Peyer's patch (tissue), 4 donors: ENCODE measurements at regions not wholly inside any gene's neighbourhood (a gene's known extent, or its start where the extent isn't known, plus 50 kb on each side); places are given as distances from the start of the nearest gene placed in this dataset.

Experiments used
- POLR2A ChIP-seq, 2 donors: fragments of 450-650 bp; IDR thresholded peaks; one replicate each; pipeline ENCODE4 v1.5.1; 2017; ENCODE audit warnings: antibody characterized with exemption in 2 of 2, mild to moderate bottlenecking in 2 of 2, moderate library complexity in 2 of 2
- TF ChIP-seq, protein P1 (sequence below), 6 experiments: fragments of 450-650 bp in 4 of 6; fragments of 200-600 bp in 2 of 6; sonication (generic) in 1 of 6; IDR thresholded peaks; one replicate each; pipeline ENCODE4 v1.5.1; 2017 to 2019; ENCODE audit warnings: antibody characterized with exemption in 6 of 6, mild to moderate bottlenecking in 3 of 6, moderate library complexity in 1 of 6

DNA sequence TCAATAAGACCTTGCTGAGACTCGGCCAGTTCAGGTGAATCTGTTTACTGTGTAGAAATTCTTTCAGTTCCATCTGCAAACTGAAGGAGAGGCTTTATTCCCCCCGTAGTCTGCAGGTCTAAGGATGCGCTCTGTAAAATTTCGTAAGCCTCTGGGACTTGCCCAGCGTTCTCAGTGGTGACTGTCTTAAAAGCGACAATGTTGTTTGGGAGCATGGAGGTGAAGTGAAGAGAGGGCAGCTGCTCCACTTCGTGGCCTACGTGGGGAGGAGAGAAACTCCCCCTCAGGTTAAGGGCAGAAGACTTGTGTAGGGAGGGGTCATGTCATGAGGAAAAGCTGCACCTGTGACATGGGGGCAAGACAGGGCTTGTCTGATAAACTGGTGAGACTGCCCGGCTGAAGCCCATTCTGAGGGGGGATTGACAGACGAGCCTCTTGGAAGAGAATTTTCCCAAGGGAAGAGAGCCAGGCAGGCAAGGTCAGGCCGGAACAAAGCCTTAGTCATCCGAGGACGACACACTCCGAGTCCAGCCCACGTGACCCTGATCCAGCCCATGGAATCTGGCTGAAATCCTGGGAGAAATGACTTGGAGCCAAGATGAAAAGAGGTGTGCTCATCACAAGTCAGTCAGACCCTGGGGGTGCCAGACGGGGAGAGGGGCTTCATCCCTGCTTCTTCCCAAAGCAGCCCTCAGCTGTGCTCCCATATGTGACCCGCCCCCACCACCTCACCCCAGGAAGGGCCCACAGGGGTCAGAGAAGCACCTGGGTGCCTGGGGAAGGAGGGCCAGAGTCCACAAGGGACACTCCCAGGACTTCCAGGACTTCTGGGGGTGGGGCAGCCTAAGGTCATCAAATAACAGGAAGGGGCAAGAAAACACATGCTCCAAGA is 88.5 kb upstream of the SH3BP4 start:
- TF ChIP-seq, protein P1, sequence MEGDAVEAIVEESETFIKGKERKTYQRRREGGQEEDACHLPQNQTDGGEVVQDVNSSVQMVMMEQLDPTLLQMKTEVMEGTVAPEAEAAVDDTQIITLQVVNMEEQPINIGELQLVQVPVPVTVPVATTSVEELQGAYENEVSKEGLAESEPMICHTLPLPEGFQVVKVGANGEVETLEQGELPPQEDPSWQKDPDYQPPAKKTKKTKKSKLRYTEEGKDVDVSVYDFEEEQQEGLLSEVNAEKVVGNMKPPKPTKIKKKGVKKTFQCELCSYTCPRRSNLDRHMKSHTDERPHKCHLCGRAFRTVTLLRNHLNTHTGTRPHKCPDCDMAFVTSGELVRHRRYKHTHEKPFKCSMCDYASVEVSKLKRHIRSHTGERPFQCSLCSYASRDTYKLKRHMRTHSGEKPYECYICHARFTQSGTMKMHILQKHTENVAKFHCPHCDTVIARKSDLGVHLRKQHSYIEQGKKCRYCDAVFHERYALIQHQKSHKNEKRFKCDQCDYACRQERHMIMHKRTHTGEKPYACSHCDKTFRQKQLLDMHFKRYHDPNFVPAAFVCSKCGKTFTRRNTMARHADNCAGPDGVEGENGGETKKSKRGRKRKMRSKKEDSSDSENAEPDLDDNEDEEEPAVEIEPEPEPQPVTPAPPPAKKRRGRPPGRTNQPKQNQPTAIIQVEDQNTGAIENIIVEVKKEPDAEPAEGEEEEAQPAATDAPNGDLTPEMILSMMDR (IDR thresholded peaks at IDR 0.05), result no peak
- no peak for TF ChIP-seq POLR2A (IDR thresholded peaks at IDR 0.05)
